PFSK-1 (cell line): ENCODE measurements at regions not wholly inside any gene's neighbourhood (a gene's known extent, or its start where the extent isn't known, plus 50 kb on each side); places are given as distances from the start of the nearest gene placed in this dataset.

Experiments
- POLR2AphosphoS5 ChIP-seq: IDR thresholded peaks from 2 replicates; pipeline ENCODE4 v1.6.1; 2012; ENCODE audit warnings: low read depth, mild to moderate bottlenecking, control low read depth, low read length, moderate library complexity
- SIN3A ChIP-seq: IDR thresholded peaks from 2 replicates; pipeline ENCODE4 v1.6.1; 2012; ENCODE audit warnings: mild to moderate bottlenecking, low read length, moderate library complexity, borderline replicate concordance; ENCODE audit not compliant: insufficient read depth
- TAF1 ChIP-seq: IDR thresholded peaks from 2 replicates; pipeline ENCODE4 v1.6.1; 2012; ENCODE audit warnings: low read length, control low read depth, borderline replicate concordance; ENCODE audit not compliant: insufficient read depth

DNA sequence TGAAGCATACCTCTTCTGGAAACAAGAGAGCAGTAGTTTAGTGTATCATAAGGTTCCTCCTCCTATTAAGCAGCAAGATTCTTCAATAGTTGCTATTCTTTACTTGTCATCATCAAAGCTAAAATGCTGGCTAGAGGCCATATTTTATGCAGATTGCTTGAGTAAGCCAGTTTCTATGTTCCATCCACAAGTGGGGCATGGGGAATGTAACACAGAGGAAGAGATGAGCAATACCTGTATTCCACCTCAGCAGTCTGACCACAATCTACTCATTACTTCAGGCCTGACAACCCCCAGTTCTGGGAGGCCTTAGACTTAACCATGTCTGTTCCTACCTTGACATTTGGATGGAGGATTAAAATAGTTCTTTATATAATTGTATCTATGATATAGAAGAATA is 423.6 kb downstream of the BTG1 start:
- no peak for TF ChIP-seq POLR2AphosphoS5
- no peak for TF ChIP-seq SIN3A
- no peak for TF ChIP-seq TAF1
